ENCODE measurements at regions not wholly inside any gene's neighbourhood (a gene's known extent, or its start where the extent isn't known, plus 50 kb on each side); places are given as distances from the start of the nearest gene placed in this dataset.

GRCh38 chr18:37657493-37657892 is 91.9 kb upstream of the CELF4 start:
- H3K4me3 ChIP-seq (ENCODE audit: low read depth, low read length), result no peak overlapping the region
- TF ChIP-seq CTCF (IDR thresholded peaks at IDR 0.05; ENCODE audit: insufficient read depth, low read depth, low read length), result no peak
- no peak for DNase-seq (ENCODE audit: low read depth)

GRCh38 chr18:37654731-37655369 is 89.3 kb upstream of the CELF4 start:
- H3K4me3 ChIP-seq (ENCODE audit: low read depth, low read length), result no peak overlapping the region
- no peak for TF ChIP-seq CTCF (IDR thresholded peaks at IDR 0.05; ENCODE audit: insufficient read depth, low read depth, low read length)
- DNase-seq (ENCODE audit: low read depth), result no peak

GRCh38 chr18:37654034-37654433 is 88.4 kb upstream of the CELF4 start:
- H3K4me3 ChIP-seq (ENCODE audit: low read depth, low read length), result no peak overlapping the region
- DNase-seq (ENCODE audit: low read depth), result no peak
- TF ChIP-seq CTCF (IDR thresholded peaks at IDR 0.05; ENCODE audit: insufficient read depth, low read depth, low read length), result no peak

GRCh38 chr18:37653618-37654017 is 88.0 kb upstream of the CELF4 start:
- TF ChIP-seq CTCF (IDR thresholded peaks at IDR 0.05; ENCODE audit: insufficient read depth, low read depth, low read length), result no peak
- no peak for DNase-seq (ENCODE audit: low read depth)
- H3K4me3 ChIP-seq (ENCODE audit: low read depth, low read length), result no peak overlapping the region

- H3K4me3 ChIP-seq (ENCODE audit: low read depth, low read length), result no peak overlapping the region
- DNase-seq (ENCODE audit: low read depth), result no peak
- no peak for TF ChIP-seq CTCF (IDR thresholded peaks at IDR 0.05; ENCODE audit: insufficient read depth, low read depth, low read length)
Observed at GRCh38 chr18:37649930-37650329, 84.3 kb upstream of the CELF4 start.

- no peak for TF ChIP-seq CTCF (IDR thresholded peaks at IDR 0.05; ENCODE audit: insufficient read depth, low read depth, low read length)
- H3K4me3 ChIP-seq (ENCODE audit: low read depth, low read length), result no peak overlapping the region
- DNase-seq (ENCODE audit: low read depth), result no peak
Observed at GRCh38 chr18:37649416-37649815, 83.8 kb upstream of the CELF4 start.

GRCh38 chr18:37641573-37641972 is 76.0 kb upstream of the CELF4 start:
- TF ChIP-seq CTCF (IDR thresholded peaks at IDR 0.05; ENCODE audit: insufficient read depth, low read depth, low read length), result no peak
- no peak for DNase-seq (ENCODE audit: low read depth)
- H3K4me3 ChIP-seq (ENCODE audit: low read depth, low read length), result no peak overlapping the region

Data from fibroblast of villous mesenchyme (primary cell).